ENCODE measurements at regions not wholly inside any gene's neighbourhood (a gene's known extent, or its start where the extent isn't known, plus 50 kb on each side); places are given as distances from the start of the nearest gene placed in this dataset.

DNA sequence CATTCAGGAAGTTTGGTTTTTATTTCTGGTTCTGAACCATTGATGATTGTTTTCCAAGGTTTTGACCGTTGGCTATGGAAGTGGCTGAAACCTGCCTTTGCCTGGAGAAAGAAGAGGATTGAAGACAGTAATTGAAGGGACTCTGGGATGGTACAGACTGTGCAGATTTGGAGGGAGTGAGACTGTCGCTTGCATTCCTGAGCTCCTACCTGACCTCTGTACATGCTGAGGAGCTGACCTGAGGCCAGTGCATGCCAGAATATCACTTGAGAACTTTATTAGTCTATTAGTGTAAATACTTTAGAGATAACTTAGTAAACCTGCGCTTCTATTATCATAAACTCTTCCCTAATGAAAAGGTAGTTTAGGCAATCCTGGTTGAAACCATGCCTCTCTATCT, 276.4 kb downstream of the IRS2 start:
- H3K4me1 ChIP-seq (ENCODE audit: insufficient read depth, low read length) = no peaks in the 10 kb centered on the region
- DNase-seq (no peak), ATAC-seq (ENCODE audit: insufficient read depth, low read depth) (no peak)
- peaks cover 2% of the 10 kb centered on the region for H3K9me3 ChIP-seq (ENCODE audit: insufficient read depth, low read length, severe bottlenecking)
- H3K27ac ChIP-seq (ENCODE audit: low read length) = no peak overlapping the region
- H2AFZ ChIP-seq (ENCODE audit: low read depth, low read length) = no peak overlapping the region
- no peaks in the 10 kb centered on the region for H4K20me1 ChIP-seq (ENCODE audit: insufficient read depth, low read length)
- 0 out of 2 replicates have a peak, but pooled peaks cover 2% of the 10 kb centered on the region for H3K79me2 ChIP-seq (ENCODE audit: insufficient read depth, low read length)
- H3K9ac ChIP-seq (ENCODE audit: low read depth, low read length) = no peak overlapping the region
- no peak overlapping the region for H3K4me3 ChIP-seq (ENCODE audit: low read depth in 1 of 2, low read length in 2 of 2)
- no peaks in the 10 kb centered on the region for H3K27me3 ChIP-seq (ENCODE audit: insufficient read depth, low read length, poor library complexity)
- TF ChIP-seq EZH2 (IDR thresholded peaks at IDR 0.05; ENCODE audit: borderline replicate concordance, low read depth, low read length, severe bottlenecking) = no peak
- TF ChIP-seq, protein P1, sequence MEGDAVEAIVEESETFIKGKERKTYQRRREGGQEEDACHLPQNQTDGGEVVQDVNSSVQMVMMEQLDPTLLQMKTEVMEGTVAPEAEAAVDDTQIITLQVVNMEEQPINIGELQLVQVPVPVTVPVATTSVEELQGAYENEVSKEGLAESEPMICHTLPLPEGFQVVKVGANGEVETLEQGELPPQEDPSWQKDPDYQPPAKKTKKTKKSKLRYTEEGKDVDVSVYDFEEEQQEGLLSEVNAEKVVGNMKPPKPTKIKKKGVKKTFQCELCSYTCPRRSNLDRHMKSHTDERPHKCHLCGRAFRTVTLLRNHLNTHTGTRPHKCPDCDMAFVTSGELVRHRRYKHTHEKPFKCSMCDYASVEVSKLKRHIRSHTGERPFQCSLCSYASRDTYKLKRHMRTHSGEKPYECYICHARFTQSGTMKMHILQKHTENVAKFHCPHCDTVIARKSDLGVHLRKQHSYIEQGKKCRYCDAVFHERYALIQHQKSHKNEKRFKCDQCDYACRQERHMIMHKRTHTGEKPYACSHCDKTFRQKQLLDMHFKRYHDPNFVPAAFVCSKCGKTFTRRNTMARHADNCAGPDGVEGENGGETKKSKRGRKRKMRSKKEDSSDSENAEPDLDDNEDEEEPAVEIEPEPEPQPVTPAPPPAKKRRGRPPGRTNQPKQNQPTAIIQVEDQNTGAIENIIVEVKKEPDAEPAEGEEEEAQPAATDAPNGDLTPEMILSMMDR (IDR thresholded peaks at IDR 0.05; ENCODE audit: borderline replicate concordance, extremely low read depth, low read length, poor library complexity, severe bottlenecking) = no peak
- H3K4me2 ChIP-seq (ENCODE audit: insufficient read depth, low read length) = no peak overlapping the region
- peaks cover 14% of the 10 kb centered on the region; the same call in 1 of the 2 replicates for H3K36me3 ChIP-seq (ENCODE audit: insufficient read depth, low read length)

DNA sequence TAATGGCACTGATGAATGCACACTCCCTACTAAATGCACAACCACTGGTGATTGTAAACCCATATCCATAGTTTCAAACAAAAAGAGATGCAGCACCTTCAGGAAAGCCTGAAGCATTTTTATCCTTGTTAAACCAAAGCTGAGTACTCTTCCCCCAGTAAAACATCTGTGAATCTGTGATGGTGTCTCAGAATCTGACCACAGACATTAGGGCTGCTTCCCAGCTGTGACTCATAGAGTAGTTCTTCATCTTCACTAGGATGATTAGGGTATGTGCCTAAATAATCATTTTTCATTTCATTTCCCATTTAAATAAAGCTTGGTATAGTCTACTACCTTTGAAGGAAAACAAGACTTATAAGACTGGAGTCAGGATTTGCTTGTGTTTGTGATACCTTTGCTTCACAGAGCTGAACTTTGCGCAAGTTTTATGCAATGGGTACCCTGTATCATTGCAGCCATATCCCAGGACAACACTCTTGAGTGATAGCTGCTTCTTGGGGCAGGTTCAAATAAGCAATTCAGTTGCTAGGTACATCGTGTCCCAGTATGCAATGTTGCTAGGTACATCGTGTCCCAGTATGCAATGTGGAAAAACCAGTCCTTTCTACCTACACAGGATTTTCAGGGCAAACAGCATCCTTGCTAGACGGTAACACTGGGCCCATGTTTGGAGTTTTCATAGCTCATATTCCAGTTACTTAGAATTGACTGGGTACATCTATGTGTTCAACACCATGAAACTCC, 277.1 kb downstream of the IRS2 start:
- Histone ChIP-seq H2AFZ (ENCODE audit: low read depth, low read length) (no peak overlapping the region), H4K20me1 (ENCODE audit: insufficient read depth, low read length) (no peaks in the 10 kb centered on the region), H3K36me3 (ENCODE audit: insufficient read depth, low read length) (peaks cover 14% of the 10 kb centered on the region; the same call in 1 of the 2 replicates), H3K9ac (ENCODE audit: low read depth, low read length) (no peak overlapping the region), H3K4me2 (ENCODE audit: insufficient read depth, low read length) (no peak overlapping the region), H3K79me2 (ENCODE audit: insufficient read depth, low read length) (0 out of 2 replicates have a peak, but pooled peaks cover 2% of the 10 kb centered on the region), H3K4me3 (ENCODE audit: low read depth in 1 of 2, low read length in 2 of 2) (no peak overlapping the region), H3K27me3 (ENCODE audit: insufficient read depth, low read length, poor library complexity) (no peaks in the 10 kb centered on the region), H3K4me1 (ENCODE audit: insufficient read depth, low read length) (no peaks in the 10 kb centered on the region), H3K27ac (ENCODE audit: low read length) (no peak overlapping the region), H3K9me3 (ENCODE audit: insufficient read depth, low read length, severe bottlenecking) (peaks cover 2% of the 10 kb centered on the region)
- DNase-seq (no peak), ATAC-seq (ENCODE audit: insufficient read depth, low read depth) (peak; percentile 78)
- TF ChIP-seq EZH2 (IDR thresholded peaks at IDR 0.05; ENCODE audit: borderline replicate concordance, low read depth, low read length, severe bottlenecking) = no peak
- TF ChIP-seq, protein P1 (IDR thresholded peaks at IDR 0.05; ENCODE audit: borderline replicate concordance, extremely low read depth, low read length, poor library complexity, severe bottlenecking) = no peak

DNA sequence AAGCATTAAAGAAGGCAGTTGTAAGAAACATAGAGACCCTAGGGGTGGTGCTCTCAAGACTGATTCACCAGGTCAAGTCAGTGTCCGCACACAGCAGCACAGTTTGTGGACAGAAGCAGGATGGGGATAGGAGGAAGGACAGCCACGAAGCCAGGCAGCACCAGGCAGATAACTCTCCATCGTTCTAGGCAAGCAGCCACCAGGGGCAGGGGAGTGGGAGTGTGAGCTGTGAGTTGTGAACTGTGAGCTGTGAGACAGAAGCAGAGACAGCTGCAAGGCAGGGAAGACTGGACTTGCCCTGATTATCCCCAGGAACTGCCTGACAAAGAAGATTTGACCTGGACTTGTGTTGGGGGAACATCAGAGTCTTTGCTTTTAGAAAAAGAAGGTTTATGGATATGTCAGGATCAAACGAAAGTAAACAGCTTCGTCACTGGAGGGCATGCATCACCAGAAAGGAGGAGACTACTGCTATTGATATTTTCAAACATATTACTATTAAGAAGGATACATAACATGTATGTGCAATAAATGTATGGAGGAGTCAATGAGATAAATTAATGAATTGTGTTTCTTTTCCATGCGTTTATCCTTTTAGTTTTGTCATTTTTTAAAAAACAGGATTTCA, 286.1 kb downstream of the IRS2 start:
- Histone ChIP-seq H4K20me1 (ENCODE audit: insufficient read depth, low read length) (peaks cover 5% of the 10 kb centered on the region; the same call in 1 of the 2 replicates), H3K9me3 (ENCODE audit: insufficient read depth, low read length, severe bottlenecking) (no peaks in the 10 kb centered on the region), H3K36me3 (ENCODE audit: insufficient read depth, low read length) (peaks cover 10% of the 10 kb centered on the region), H3K4me3 (ENCODE audit: low read depth in 1 of 2, low read length in 2 of 2) (no peak overlapping the region), H3K79me2 (ENCODE audit: insufficient read depth, low read length) (peaks cover 8% of the 10 kb centered on the region; the same call in 1 of the 2 replicates), H3K9ac (ENCODE audit: low read depth, low read length) (no peak overlapping the region), H3K4me2 (ENCODE audit: insufficient read depth, low read length) (no peak overlapping the region), H3K4me1 (ENCODE audit: insufficient read depth, low read length) (no peaks in the 10 kb centered on the region), H3K27me3 (ENCODE audit: insufficient read depth, low read length, poor library complexity) (no peaks in the 10 kb centered on the region), H2AFZ (ENCODE audit: low read depth, low read length) (no peak overlapping the region), H3K27ac (ENCODE audit: low read length) (no peak overlapping the region)
- TF ChIP-seq, protein P1 (IDR thresholded peaks at IDR 0.05; ENCODE audit: borderline replicate concordance, extremely low read depth, low read length, poor library complexity, severe bottlenecking) = no peak
- TF ChIP-seq EZH2 (IDR thresholded peaks at IDR 0.05; ENCODE audit: borderline replicate concordance, low read depth, low read length, severe bottlenecking) = no peak
- DNase-seq (no peak), ATAC-seq (ENCODE audit: insufficient read depth, low read depth) (peak; percentile 33; the same call in 2 of the 3 replicates)

Measured in DND-41 (cell line).